GM23248 (cell line): ENCODE measurements at regions not wholly inside any gene's neighbourhood (a gene's known extent, or its start where the extent isn't known, plus 50 kb on each side); places are given as distances from the start of the nearest gene placed in this dataset.

Source experiments
- EZH2 ChIP-seq: fragments of 200-600 bp; sonication (generic); IDR thresholded peaks from 2 replicates; pipeline ENCODE4 v1.6.1; 2018; ENCODE audit warnings: antibody characterized with exemption, mild to moderate bottlenecking; ENCODE audit not compliant: insufficient read depth, poor library complexity, severe bottlenecking
- EZH2phosphoT487 ChIP-seq: fragments of 200-600 bp; sonication (generic); IDR thresholded peaks from 2 replicates; pipeline ENCODE4 v1.6.1; 2018; ENCODE audit warnings: antibody characterized with exemption, moderate library complexity, mild to moderate bottlenecking, low read depth; ENCODE audit not compliant: insufficient read depth

DNA sequence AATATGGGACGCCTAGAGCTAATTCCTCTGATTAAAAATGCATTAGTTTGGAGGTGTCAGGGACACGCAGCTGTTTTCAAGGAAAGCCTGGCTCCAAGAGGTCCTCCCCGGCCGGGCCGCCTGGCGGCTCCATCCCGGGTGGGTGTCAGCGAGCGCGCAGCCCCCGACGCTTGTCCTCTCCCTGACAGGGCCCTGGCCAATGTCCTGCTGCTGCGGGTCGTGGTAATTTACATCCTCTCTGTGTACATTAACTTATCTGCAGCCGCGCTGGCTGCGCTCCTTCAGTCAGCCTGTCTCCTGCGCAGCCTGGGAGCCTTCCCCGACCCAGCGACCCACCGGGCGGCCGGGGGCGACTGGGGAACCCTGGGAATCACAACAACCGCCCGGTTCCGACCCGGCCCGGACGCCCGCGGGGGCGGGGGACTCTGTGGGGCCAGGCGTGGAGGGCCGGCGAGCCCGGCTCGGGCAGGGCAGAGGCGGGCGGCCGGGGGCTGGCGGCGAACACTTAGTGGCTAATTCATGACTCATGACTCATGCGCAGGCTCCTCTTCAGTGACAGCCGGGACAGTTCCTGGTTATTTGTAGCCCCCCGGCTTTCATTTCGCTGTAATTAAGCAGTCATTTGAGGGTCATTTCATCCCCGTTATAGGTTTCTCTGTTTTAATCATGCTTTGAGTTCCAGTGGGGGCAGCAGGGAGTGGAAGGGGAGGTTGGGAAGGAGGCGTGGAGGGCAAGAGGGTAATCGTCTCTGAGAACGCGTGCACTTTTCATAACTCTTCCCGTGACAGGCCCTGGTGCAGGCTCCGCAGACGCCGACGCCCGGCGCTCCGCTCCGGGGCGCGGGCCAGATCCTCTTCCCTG is 141.9 kb upstream of the CTAGE1 start:
- TF ChIP-seq EZH2: no peak
- TF ChIP-seq EZH2phosphoT487: no peak
